D721Med (cell line): ENCODE measurements at regions not wholly inside any gene's neighbourhood (a gene's known extent, or its start where the extent isn't known, plus 50 kb on each side); places are given as distances from the start of the nearest gene placed in this dataset.

Source experiments
- DNase-seq: peaks from one replicate; pipeline ENCODE4 v3.0.0; 2011; ENCODE audit warnings: low spot score; ENCODE audit not compliant: insufficient read length
- FAIRE-seq: peaks from 2 replicates; lab custom pipeline; 2011; peaks lifted over from hg19 to GRCh38; lab: Jason Lieb, UNC
- TF ChIP-seq, protein P1 (sequence below): IDR thresholded peaks from 2 replicates; pipeline ENCODE4 v1.5.1; 2012; ENCODE audit warnings: mild to moderate bottlenecking, control low read depth; ENCODE audit not compliant: insufficient read depth; ENCODE audit errors: missing control alignments

DNA sequence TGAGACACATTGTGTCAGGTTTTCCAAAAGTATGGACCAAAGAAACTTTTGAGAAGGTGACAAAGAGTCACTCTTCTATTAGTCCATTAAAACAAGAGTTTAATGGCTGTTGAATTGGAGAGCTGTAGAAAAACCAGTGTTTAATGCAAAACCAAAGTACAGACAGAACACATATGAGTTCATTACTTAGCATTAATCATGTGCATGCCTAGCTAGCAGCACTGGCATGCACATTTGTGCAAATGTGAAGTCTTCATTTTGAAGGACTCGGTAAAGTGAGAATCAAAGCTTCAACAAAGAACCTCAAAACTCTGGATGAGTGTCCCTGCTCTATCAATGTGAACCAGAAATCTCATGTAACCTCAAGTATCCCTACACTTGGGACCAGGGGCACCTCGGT is 256.3 kb upstream of the PPARGC1A start:
- TF ChIP-seq, protein P1, sequence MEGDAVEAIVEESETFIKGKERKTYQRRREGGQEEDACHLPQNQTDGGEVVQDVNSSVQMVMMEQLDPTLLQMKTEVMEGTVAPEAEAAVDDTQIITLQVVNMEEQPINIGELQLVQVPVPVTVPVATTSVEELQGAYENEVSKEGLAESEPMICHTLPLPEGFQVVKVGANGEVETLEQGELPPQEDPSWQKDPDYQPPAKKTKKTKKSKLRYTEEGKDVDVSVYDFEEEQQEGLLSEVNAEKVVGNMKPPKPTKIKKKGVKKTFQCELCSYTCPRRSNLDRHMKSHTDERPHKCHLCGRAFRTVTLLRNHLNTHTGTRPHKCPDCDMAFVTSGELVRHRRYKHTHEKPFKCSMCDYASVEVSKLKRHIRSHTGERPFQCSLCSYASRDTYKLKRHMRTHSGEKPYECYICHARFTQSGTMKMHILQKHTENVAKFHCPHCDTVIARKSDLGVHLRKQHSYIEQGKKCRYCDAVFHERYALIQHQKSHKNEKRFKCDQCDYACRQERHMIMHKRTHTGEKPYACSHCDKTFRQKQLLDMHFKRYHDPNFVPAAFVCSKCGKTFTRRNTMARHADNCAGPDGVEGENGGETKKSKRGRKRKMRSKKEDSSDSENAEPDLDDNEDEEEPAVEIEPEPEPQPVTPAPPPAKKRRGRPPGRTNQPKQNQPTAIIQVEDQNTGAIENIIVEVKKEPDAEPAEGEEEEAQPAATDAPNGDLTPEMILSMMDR, result no peak
- DNase-seq (no peak), FAIRE-seq (no peak)

DNA sequence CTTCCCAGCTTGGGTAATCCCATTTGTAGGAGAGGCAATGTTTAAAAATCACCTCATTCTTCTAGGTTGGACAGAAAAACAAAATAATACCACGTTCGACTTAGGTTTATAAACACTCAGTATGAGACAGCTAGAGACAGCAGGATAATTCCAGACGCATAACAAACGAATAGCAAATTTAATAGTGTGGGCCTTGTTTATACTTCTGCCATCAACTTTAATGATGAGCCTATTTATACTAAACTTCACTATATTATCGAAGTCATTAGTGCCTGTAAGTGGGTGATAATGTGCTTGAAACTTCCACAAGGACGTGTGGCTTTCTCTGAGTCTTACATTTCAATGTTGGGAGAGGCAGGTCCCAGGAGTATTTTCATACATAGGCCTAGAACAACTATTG is 255.7 kb upstream of the PPARGC1A start:
- FAIRE-seq (no peak), DNase-seq (no peak)
- TF ChIP-seq, protein P1, result no peak

DNA sequence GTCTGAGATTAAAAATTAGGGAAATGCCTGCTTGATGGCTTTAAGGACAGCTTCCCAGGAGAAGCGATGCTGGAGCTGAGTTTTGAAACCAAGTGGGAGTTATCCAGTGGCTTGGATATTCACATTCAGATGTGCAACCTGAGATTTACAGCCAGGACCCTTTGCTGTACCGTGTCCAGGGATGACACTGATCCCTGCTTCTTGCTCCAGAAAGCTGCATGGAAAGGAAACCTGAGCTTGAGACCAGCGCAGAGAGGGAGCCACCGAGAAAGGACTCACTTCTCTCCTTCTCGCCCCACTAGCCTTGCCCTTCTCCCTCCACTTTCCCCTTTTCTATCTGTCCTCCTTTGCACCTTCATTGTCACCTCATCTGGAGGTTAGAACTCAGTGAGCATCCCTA is 254.5 kb upstream of the PPARGC1A start:
- TF ChIP-seq, protein P1, result no peak
- DNase-seq, result no peak
- FAIRE-seq, result no peak

DNA sequence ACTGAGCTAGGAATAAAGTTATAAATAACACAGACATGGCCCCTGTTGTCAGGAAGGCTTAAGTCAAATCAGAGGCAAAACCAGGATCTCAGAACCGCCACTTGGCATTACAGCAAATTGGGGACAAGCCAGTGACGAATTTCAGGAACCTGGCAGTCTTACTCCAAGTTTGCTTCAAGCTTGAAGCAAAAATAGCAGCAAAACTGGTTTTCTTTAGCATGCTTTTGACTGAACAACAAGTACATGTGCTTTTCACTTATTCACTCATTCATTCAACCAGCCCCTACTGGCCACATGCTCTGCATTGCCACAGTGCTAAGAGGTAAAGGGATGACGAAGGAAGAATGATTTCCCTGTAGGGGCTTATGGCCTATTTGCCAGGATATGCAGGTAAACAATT is 253.9 kb upstream of the PPARGC1A start:
- TF ChIP-seq, protein P1, result no peak
- DNase-seq, result no peak
- no peak for FAIRE-seq

DNA sequence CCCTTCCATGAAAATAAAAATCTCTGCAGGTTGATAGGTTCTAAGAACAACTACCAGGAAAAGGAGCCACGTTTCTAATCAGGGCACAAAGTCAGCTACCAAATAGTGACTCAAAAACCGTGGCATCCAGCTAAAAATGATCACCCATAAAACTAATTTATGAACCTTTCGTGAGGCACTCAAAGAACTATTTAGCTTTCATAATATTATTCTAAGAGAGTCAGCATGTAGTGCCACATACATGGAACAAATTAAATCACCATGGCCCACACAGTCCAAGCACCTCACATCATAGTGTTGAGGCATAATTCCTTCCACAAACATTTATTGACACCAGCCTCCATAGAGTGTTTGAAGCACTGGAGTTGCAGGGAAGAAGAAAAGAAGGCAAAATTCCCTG is 252.0 kb upstream of the PPARGC1A start:
- DNase-seq (no peak), FAIRE-seq (no peak)
- TF ChIP-seq, protein P1, result no peak

DNA sequence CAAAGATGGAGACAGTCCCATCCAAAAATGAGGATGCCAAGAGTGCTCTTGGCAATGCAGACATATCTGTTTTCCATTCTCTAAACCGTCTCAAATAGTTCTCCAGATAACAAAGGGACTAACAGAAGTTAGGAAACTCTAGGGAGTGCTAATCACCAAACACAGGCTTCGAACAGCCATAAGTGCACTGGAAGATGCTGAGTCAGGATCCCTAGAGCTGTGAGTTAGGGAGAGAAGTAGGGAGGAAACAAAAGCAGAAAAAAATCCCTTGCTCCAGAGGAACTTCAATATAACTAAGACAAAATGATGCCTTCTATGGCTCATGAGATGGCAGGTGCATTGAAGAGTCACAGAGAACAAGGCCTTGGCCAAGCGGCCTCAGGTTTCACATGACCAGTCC is 251.0 kb upstream of the PPARGC1A start:
- FAIRE-seq (no peak), DNase-seq (no peak)
- TF ChIP-seq, protein P1, result no peak

DNA sequence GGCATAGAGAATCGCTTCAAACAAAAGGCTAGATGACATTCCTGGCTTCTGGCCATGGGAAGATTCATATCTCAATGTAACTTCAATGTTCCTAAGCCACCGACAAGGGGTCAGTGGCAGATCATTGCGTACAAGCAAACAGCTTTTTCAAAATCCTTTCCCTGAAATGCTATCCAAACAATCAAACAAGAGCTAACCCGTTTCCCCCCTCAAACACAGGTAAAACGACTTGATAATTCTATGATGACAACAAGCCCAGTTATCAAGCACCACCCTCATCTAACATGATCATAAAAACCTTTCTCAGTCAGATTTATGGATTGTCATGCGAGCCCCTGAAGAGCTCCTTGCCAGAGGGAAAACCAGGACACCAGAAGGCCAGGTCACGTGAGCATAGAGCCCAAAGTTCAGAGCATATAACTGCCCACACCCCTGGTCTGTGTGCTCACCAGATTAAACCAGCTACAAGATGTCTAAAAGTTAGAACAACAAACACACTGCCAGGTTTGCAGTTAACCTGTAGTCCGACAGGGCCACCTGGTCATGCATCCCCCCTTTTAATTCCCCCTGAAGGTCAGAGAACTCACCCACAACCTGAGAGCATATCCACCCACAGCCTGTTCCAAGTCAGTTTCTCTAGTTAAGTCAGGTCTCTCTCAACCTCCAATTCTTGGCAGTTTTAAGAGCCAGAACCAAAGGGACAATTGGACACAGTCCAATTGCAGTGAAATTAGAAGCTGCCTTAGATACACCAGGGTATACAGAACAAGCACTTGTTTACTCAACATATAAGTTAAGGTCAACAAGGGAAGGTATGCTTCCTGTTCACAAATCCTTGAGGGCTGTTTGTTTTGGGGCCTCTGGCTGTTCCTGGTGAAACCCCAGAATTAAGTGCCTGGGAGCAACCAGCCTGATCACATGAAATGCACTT is 248.1 kb upstream of the PPARGC1A start:
- no peak for DNase-seq
- no peak for FAIRE-seq
- TF ChIP-seq, protein P1, result no peak
